Stomach (tissue), 8 donors: ENCODE measurements at regions not wholly inside any gene's neighbourhood (a gene's known extent, or its start where the extent isn't known, plus 50 kb on each side); places are given as distances from the start of the nearest gene placed in this dataset.
A peak's percentile ranks its signal among the peaks of the same experiment; 100 is the strongest.

Source experiments
- DNase-seq, 2 donors: peaks; one replicate each; pipeline versions ENCODE4 v3.0.0 to v3.0.0-alpha.2; 2013 to 2019
- H3K27ac ChIP-seq, 5 donors: fragments of 200-600 bp in 4 of 5; sonication (generic) in 4 of 5; one replicate each; pipeline ENCODE4 v1.5.1; 2013 to 2019; ENCODE audit warnings: mild to moderate bottlenecking in 1 of 5, moderate library complexity in 1 of 5
- H3K27me3 ChIP-seq, 3 donors: fragments of 200-600 bp; sonication (generic); one replicate each; pipeline ENCODE4 v1.5.1; 2017 to 2019; ENCODE audit warnings: mixed run types in 1 of 3
- H3K36me3 ChIP-seq, 4 donors: fragments of 200-600 bp; sonication (generic); 1 replicate in 3 of 4; 2 replicates in 1 of 4; pipeline ENCODE4 v1.5.1; 2016 to 2019
- H3K4me1 ChIP-seq, 4 donors: fragments of 200-600 bp; sonication (generic); one replicate each; pipeline ENCODE4 v1.5.1; 2016 to 2019
- H3K4me3 ChIP-seq, 4 donors: fragments of 200-600 bp; sonication (generic) in 3 of 4; one replicate each; pipeline ENCODE4 v1.5.1; 2016 to 2019; ENCODE audit warnings: mild to moderate bottlenecking in 1 of 4
- H3K9me3 ChIP-seq, 4 donors: fragments of 200-600 bp; sonication (generic); one replicate each; pipeline ENCODE4 v1.5.1; 2016 to 2019
- CTCF ChIP-seq, 7 experiments: fragments of 450-650 bp in 4 of 7; fragments of 200-600 bp in 3 of 7; sonication (generic) in 3 of 7; IDR thresholded peaks; one replicate each; pipeline ENCODE4 v1.5.1; 2016 to 2019; ENCODE audit warnings: antibody characterized with exemption in 7 of 7, control low read depth in 2 of 7, mild to moderate bottlenecking in 1 of 7
- EP300 ChIP-seq: sonication (generic); formaldehyde crosslinking; IDR thresholded peaks from one replicate; pipeline ENCODE4 v1.6.1; 2017; ENCODE audit warnings: antibody characterized with exemption
- POLR2A ChIP-seq, 4 donors: fragments of 450-650 bp; IDR thresholded peaks; one replicate each; pipeline ENCODE4 v1.6.1; 2016; ENCODE audit warnings: antibody characterized with exemption in 4 of 4, control low read depth in 2 of 4, mild to moderate bottlenecking in 1 of 4, moderate library complexity in 1 of 4
- POLR2AphosphoS5 ChIP-seq, 3 donors: sonication (generic); formaldehyde crosslinking; IDR thresholded peaks; one replicate each; pipeline ENCODE4 v1.6.1; 2016; ENCODE audit warnings: antibody characterized with exemption in 3 of 3
- WGBS, 5 donors: extraction: QIAGEN DNeasy Blood & Tissue Kit in 3 of 5; methylation state at CpG; one replicate each; pipeline versions ENCODE4 v1.1.5 to v1.1.7; 2013 to 2018; 5-methylcytosine and 5-hydroxymethylcytosine counted together
- intact Hi-C: fragments of 100-400 bp; cut with DNase I; formaldehyde crosslinking; loops from one replicate; pipeline ENCODE4 v1.15.1; 2023; ENCODE audit warnings: low total_unique reads
- donor health status: healthy with polysubstance abuse.
- donor health status: Bipolar disorder and iron deficiency.
- donor health status: healthy.

GRCh38 chr17:74088285-74088933 is 115.1 kb upstream of the RPL38 start:
- TF ChIP-seq EP300, result no peak
- no peak for TF ChIP-seq CTCF (IDR thresholded peaks at IDR 0.05)
- no peak for TF ChIP-seq POLR2AphosphoS5 (IDR thresholded peaks at IDR 0.05)
- TF ChIP-seq POLR2A (IDR thresholded peaks at IDR 0.05), result no peak
- intact Hi-C loops, result no loop called here
- peaks cover 0 to 25% (median 4%) of the 10 kb centered on the region in 3 donors for H3K27me3 ChIP-seq
- 77 to 87% (median 84%) methylated on average over 6 of the region's 6 CpGs for WGBS, 5 donors
- H3K4me3 ChIP-seq, result no peak overlapping the region
- H3K4me1 ChIP-seq, result no peaks in the 10 kb centered on the region
- H3K27ac ChIP-seq, result no peak overlapping the region
- peaks cover 0 to 46% (median 24%) of the 10 kb centered on the region in 4 donors for H3K9me3 ChIP-seq
- no peaks in the 10 kb centered on the region for H3K36me3 ChIP-seq
- DNase-seq, result no peak

- peaks cover 0 to 25% (median 4%) of the 10 kb centered on the region in 3 donors for H3K27me3 ChIP-seq
- H3K9me3 ChIP-seq, result peaks cover 0 to 46% (median 25%) of the 10 kb centered on the region in 4 donors
- WGBS, 5 donors, result 61 to 79% (median 74%) methylated on average over 4 to 5 of the region's 5 CpGs
- H3K27ac ChIP-seq, result no peak overlapping the region
- TF ChIP-seq CTCF (IDR thresholded peaks at IDR 0.05) (no peak), POLR2AphosphoS5 (IDR thresholded peaks at IDR 0.05) (no peak)
- H3K36me3 ChIP-seq, result no peaks in the 10 kb centered on the region
- no peak for DNase-seq
- intact Hi-C loops, result no loop called here
- H3K4me1 ChIP-seq, result no peaks in the 10 kb centered on the region
- H3K4me3 ChIP-seq, result no peak overlapping the region
Observed at GRCh38 chr17:74088934-74089329, 114.5 kb upstream of the RPL38 start.

- H3K27me3 ChIP-seq, result peaks cover 0 to 25% (median 4%) of the 10 kb centered on the region in 3 donors
- H3K9me3 ChIP-seq, result peaks cover 0 to 46% (median 25%) of the 10 kb centered on the region in 4 donors
- H3K36me3 ChIP-seq, result no peaks in the 10 kb centered on the region
- H3K27ac ChIP-seq, result no peak overlapping the region
- H3K4me3 ChIP-seq, result no peak overlapping the region
- WGBS, 5 donors, result 67 to 76% (median 69%) methylated on average over 3 of the region's 3 CpGs
- intact Hi-C loops, result no loop called here
- DNase-seq, result no peak
- no peak for TF ChIP-seq EP300
- TF ChIP-seq POLR2A (IDR thresholded peaks at IDR 0.05), result no peak
- TF ChIP-seq CTCF (IDR thresholded peaks at IDR 0.05), result no peak
- TF ChIP-seq POLR2AphosphoS5 (IDR thresholded peaks at IDR 0.05), result no peak
- no peaks in the 10 kb centered on the region for H3K4me1 ChIP-seq
Observed at GRCh38 chr17:74089380-74089779, 114.1 kb upstream of the RPL38 start.

- intact Hi-C loops, result no loop called here
- Histone ChIP-seq H3K9me3 (peaks cover 0 to 46% (median 25%) of the 10 kb centered on the region in 4 donors), H3K4me3 (no peak overlapping the region), H3K27me3 (peaks cover 0 to 25% (median 4%) of the 10 kb centered on the region in 3 donors), H3K36me3 (no peaks in the 10 kb centered on the region), H3K27ac (no peak overlapping the region), H3K4me1 (no peaks in the 10 kb centered on the region)
- DNase-seq, result peak; percentile 35 to 52
- TF ChIP-seq CTCF (IDR thresholded peaks at IDR 0.05), result peak in 1 of 7 experiments; percentile 24
- TF ChIP-seq POLR2A (IDR thresholded peaks at IDR 0.05), result no peak
- WGBS, 5 donors, result 25 to 40% (median 31%) methylated on average over 4 of the region's 4 CpGs
Observed at GRCh38 chr17:74089869-74090464, 113.5 kb upstream of the RPL38 start.
